ENCODE measurements at regions not wholly inside any gene's neighbourhood (a gene's known extent, or its start where the extent isn't known, plus 50 kb on each side); places are given as distances from the start of the nearest gene placed in this dataset.

- TF ChIP-seq ARNT (IDR thresholded peaks at IDR 0.05) (no peak), SP1 (IDR thresholded peaks at IDR 0.05) (no peak), SUZ12 (IDR thresholded peaks at IDR 0.05) (no peak), FOXA1 (IDR thresholded peaks at IDR 0.05) (no peak), NFRKB (IDR thresholded peaks at IDR 0.05) (no peak), HDGF (IDR thresholded peaks at IDR 0.05; ENCODE audit: borderline replicate concordance) (no peak), ELF4 (IDR thresholded peaks at IDR 0.05) (no peak), FOXK2 (IDR thresholded peaks at IDR 0.05) (no peak), TARDBP (IDR thresholded peaks at IDR 0.05) (no peak), CTBP1 (IDR thresholded peaks at IDR 0.05; ENCODE audit: borderline replicate concordance) (no peak)
Observed at GRCh38 chr6:11648436-11648775, 110.9 kb downstream of the TMEM170B start.

All from HEK293T (cell line).